Neural cell (in vitro differentiated cells): ENCODE measurements at regions not wholly inside any gene's neighbourhood (a gene's known extent, or its start where the extent isn't known, plus 50 kb on each side); places are given as distances from the start of the nearest gene placed in this dataset.

ENCODE experiments used
- H2AFZ ChIP-seq: fragments of 200-600, 300-800 bp; sonication (generic), shearing (Covaris generic); 2 replicates; pipeline ENCODE4 v1.6.0; 2014; ENCODE audit warnings: low read depth, mild to moderate bottlenecking, antibody characterized with exemption, low read length, moderate library complexity
- H3F3A ChIP-seq: fragments of 200-600 bp; shearing (Covaris generic); 2 replicates; pipeline ENCODE4 v1.6.1; 2016; ENCODE audit warnings: mild to moderate bottlenecking, moderate library complexity, mixed read lengths, antibody characterized with exemption, low read length; ENCODE audit not compliant: insufficient read depth, poor library complexity, severe bottlenecking
- H3K27ac ChIP-seq: fragments of 200-600, 300-800 bp; sonication (generic), shearing (Covaris generic); 2 replicates; pipeline ENCODE4 v1.5.1; 2014; ENCODE audit warnings: mild to moderate bottlenecking, low read length, moderate library complexity
- H3K27me3 ChIP-seq: fragments of 300-800, 200-600 bp; sonication (generic), shearing (Covaris generic); 2 replicates; pipeline ENCODE4 v1.6.0; 2014; ENCODE audit warnings: mild to moderate bottlenecking, low read depth, low read length, moderate library complexity; ENCODE audit not compliant: insufficient read depth
- H3K36me3 ChIP-seq: fragments of 300-800, 200-600 bp; sonication (generic), shearing (Covaris generic); 2 replicates; pipeline ENCODE4 v1.5.1; 2014; ENCODE audit warnings: mild to moderate bottlenecking, antibody characterized with exemption, low read length, moderate library complexity; ENCODE audit not compliant: insufficient read depth
- H3K4me2 ChIP-seq: fragments of 300-800, 200-600 bp; sonication (generic), shearing (Covaris generic); 2 replicates; pipeline ENCODE4 v1.6.0; 2014; ENCODE audit warnings: mild to moderate bottlenecking, low read length
- H3K4me3 ChIP-seq: fragments of 300-800, 200-600 bp; sonication (generic), shearing (Covaris generic); 2 replicates; pipeline ENCODE4 v1.5.1; 2014; ENCODE audit warnings: mild to moderate bottlenecking, low read length, moderate library complexity
- H3K79me2 ChIP-seq: fragments of 200-600 bp; shearing (Covaris generic); replicated peaks from 2 replicates; pipeline ENCODE4 v1.6.0; 2014; ENCODE audit warnings: mild to moderate bottlenecking, low read length, moderate library complexity; ENCODE audit not compliant: insufficient read depth
- H3K9ac ChIP-seq: fragments of 300-800, 200-600 bp; sonication (generic), shearing (Covaris generic); 2 replicates; pipeline ENCODE4 v1.6.1; 2016; ENCODE audit warnings: mild to moderate bottlenecking, low read length, mixed read lengths
- H3K9me2 ChIP-seq: fragments of 200-600 bp; shearing (Covaris generic); 2 replicates; pipeline ENCODE4 v1.6.1; 2016; ENCODE audit warnings: mild to moderate bottlenecking, low read length, mixed read lengths; ENCODE audit not compliant: insufficient read depth
- H3K9me3 ChIP-seq: fragments of 200-600, 300-800 bp; sonication (generic), shearing (Covaris generic); 2 replicates; pipeline ENCODE4 v1.6.1; 2016; ENCODE audit warnings: mild to moderate bottlenecking, mixed run types, low read length, moderate library complexity, mixed read lengths
- H4K20me1 ChIP-seq: fragments of 200-600 bp; shearing (Covaris generic); 2 replicates; pipeline ENCODE4 v1.6.1; 2016; ENCODE audit warnings: mild to moderate bottlenecking, mixed run types; ENCODE audit not compliant: insufficient read depth
- EP300 ChIP-seq: fragments of 450-650 bp; conservative IDR thresholded peaks from 2 replicates; pipeline ENCODE4 v1.6.1; 2014; ENCODE audit warnings: antibody characterized with exemption, mild to moderate bottlenecking, moderate library complexity; ENCODE audit not compliant: poor library complexity, severe bottlenecking
- EZH2 ChIP-seq: fragments of 200-600, 300-800 bp; shearing (Covaris generic), sonication (generic); IDR thresholded peaks from 2 replicates; pipeline ENCODE4 v1.6.1; 2014; ENCODE audit warnings: antibody characterized with exemption, low read length, borderline replicate concordance, mild to moderate bottlenecking; ENCODE audit not compliant: insufficient read depth, poor library complexity, severe bottlenecking
- MXI1 ChIP-seq: fragments of 450-650 bp; conservative IDR thresholded peaks from 2 replicates; pipeline ENCODE4 v1.6.1; 2014; ENCODE audit warnings: antibody characterized with exemption, mild to moderate bottlenecking; ENCODE audit not compliant: poor library complexity, severe bottlenecking
- POLR2AphosphoS5 ChIP-seq: IDR thresholded peaks from 2 replicates; pipeline ENCODE4 v1.6.1; 2012
- RAD21 ChIP-seq: fragments of 450-650 bp; conservative IDR thresholded peaks from 2 replicates; pipeline ENCODE4 v1.6.1; 2014; ENCODE audit warnings: antibody characterized with exemption, mild to moderate bottlenecking, moderate library complexity
- SMC3 ChIP-seq: fragments of 450-650 bp; conservative IDR thresholded peaks from 2 replicates; pipeline ENCODE4 v1.6.1; 2014; ENCODE audit warnings: antibody characterized with exemption, mild to moderate bottlenecking, moderate library complexity; ENCODE audit not compliant: poor library complexity
- TAF1 ChIP-seq: IDR thresholded peaks from 2 replicates; pipeline ENCODE4 v1.6.1; 2012; ENCODE audit warnings: low read depth
- TF ChIP-seq, protein P1 (sequence below): fragments of 450-650 bp; IDR thresholded peaks from 2 replicates; pipeline ENCODE4 v1.5.1; 2014; ENCODE audit warnings: antibody characterized with exemption, mild to moderate bottlenecking, moderate library complexity; ENCODE audit not compliant: poor library complexity, severe bottlenecking
- TF ChIP-seq, protein P2 (sequence below): IDR thresholded peaks from 2 replicates; pipeline ENCODE4 v1.6.1; 2012; ENCODE audit warnings: borderline replicate concordance

DNA sequence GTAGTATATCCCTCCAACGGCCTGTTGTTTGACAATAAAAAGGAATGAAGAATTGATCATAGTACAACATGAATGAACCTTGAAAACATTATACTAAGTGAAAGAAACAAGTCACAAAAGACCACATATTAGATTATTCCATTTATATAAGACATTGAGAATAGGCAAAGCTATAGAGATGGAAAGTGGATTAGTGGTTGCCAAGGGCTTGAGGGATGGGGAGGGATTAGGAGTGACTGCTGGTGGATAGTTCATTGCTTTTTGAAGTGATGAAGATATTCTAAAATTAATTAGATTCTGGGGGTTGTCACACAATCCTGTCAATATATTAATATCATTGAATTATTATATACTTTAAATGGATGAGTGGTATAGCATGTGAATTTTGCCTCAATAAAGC lies 142.5 kb upstream of the DPT start:
- no peaks in the 10 kb centered on the region for H3K27me3 ChIP-seq
- no peak overlapping the region for H3K27ac ChIP-seq
- H3K9me2 ChIP-seq = no peaks in the 10 kb centered on the region
- no peak overlapping the region for H3K4me3 ChIP-seq
- TF ChIP-seq EZH2 (no peak), RAD21 (no peak), SMC3 (no peak), TAF1 (no peak), POLR2AphosphoS5 (no peak), MXI1 (no peak), EP300 (no peak)
- TF ChIP-seq, protein P1, sequence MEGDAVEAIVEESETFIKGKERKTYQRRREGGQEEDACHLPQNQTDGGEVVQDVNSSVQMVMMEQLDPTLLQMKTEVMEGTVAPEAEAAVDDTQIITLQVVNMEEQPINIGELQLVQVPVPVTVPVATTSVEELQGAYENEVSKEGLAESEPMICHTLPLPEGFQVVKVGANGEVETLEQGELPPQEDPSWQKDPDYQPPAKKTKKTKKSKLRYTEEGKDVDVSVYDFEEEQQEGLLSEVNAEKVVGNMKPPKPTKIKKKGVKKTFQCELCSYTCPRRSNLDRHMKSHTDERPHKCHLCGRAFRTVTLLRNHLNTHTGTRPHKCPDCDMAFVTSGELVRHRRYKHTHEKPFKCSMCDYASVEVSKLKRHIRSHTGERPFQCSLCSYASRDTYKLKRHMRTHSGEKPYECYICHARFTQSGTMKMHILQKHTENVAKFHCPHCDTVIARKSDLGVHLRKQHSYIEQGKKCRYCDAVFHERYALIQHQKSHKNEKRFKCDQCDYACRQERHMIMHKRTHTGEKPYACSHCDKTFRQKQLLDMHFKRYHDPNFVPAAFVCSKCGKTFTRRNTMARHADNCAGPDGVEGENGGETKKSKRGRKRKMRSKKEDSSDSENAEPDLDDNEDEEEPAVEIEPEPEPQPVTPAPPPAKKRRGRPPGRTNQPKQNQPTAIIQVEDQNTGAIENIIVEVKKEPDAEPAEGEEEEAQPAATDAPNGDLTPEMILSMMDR = no peak
- TF ChIP-seq, protein P2, sequence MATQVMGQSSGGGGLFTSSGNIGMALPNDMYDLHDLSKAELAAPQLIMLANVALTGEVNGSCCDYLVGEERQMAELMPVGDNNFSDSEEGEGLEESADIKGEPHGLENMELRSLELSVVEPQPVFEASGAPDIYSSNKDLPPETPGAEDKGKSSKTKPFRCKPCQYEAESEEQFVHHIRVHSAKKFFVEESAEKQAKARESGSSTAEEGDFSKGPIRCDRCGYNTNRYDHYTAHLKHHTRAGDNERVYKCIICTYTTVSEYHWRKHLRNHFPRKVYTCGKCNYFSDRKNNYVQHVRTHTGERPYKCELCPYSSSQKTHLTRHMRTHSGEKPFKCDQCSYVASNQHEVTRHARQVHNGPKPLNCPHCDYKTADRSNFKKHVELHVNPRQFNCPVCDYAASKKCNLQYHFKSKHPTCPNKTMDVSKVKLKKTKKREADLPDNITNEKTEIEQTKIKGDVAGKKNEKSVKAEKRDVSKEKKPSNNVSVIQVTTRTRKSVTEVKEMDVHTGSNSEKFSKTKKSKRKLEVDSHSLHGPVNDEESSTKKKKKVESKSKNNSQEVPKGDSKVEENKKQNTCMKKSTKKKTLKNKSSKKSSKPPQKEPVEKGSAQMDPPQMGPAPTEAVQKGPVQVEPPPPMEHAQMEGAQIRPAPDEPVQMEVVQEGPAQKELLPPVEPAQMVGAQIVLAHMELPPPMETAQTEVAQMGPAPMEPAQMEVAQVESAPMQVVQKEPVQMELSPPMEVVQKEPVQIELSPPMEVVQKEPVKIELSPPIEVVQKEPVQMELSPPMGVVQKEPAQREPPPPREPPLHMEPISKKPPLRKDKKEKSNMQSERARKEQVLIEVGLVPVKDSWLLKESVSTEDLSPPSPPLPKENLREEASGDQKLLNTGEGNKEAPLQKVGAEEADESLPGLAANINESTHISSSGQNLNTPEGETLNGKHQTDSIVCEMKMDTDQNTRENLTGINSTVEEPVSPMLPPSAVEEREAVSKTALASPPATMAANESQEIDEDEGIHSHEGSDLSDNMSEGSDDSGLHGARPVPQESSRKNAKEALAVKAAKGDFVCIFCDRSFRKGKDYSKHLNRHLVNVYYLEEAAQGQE = no peak
- H3K9ac ChIP-seq = no peak overlapping the region
- H2AFZ ChIP-seq = no peak overlapping the region
- no peaks in the 10 kb centered on the region for H3F3A ChIP-seq
- H3K4me2 ChIP-seq = no peak overlapping the region
- no peaks in the 10 kb centered on the region for H4K20me1 ChIP-seq
- no peaks in the 10 kb centered on the region for H3K9me3 ChIP-seq
- no peaks in the 10 kb centered on the region for H3K79me2 ChIP-seq
- no peaks in the 10 kb centered on the region for H3K36me3 ChIP-seq

DNA sequence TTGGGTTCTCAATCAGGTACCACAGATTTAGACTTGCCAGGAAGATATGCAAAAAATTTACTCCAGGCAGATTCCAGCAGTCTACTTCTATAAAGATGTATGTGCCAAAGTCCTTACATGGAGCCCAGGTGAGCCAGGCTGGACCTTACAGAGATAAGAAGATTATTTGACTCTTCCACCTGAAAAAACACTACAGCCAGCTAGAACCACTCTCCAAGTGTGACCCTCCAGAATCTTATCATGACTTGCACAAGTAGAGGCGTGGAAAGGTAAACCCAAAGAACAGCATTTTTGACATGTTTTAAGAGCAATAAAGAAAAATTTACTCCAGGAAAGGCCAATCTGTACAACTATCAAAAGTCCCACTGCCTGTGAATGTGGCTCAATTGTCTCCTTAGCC lies 146.8 kb upstream of the DPT start:
- Histone ChIP-seq H3F3A (no peaks in the 10 kb centered on the region), H3K4me3 (no peak overlapping the region), H3K9me3 (no peaks in the 10 kb centered on the region), H3K4me2 (no peak overlapping the region), H2AFZ (no peak overlapping the region), H3K9ac (no peak overlapping the region), H4K20me1 (no peaks in the 10 kb centered on the region), H3K9me2 (no peaks in the 10 kb centered on the region), H3K79me2 (no peaks in the 10 kb centered on the region), H3K27me3 (no peaks in the 10 kb centered on the region), H3K27ac (no peak overlapping the region), H3K36me3 (no peaks in the 10 kb centered on the region)
- TF ChIP-seq EZH2 = no peak

DNA sequence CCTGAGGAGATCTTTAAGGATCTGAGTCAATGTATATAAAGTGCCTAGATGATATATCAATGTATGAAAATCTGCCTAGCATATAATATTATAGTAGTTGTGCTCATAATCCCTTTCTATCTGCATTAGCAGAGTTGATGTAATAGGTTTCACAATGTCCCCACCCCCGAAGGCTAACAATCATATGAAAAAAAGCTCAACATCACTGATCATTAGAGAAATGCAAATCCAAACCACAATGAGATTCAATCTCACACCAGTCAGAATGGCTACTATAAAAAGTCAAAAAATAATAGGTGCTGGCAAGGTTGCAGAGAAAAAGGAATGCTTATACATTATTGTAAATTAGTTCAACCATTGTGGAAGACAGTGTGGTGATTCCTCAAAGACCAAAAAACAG lies 147.8 kb upstream of the DPT start:
- no peak overlapping the region for H3K27ac ChIP-seq
- no peaks in the 10 kb centered on the region for H4K20me1 ChIP-seq
- no peak overlapping the region for H3K9ac ChIP-seq
- no peak overlapping the region for H3K4me2 ChIP-seq
- H3K9me2 ChIP-seq = no peaks in the 10 kb centered on the region
- no peaks in the 10 kb centered on the region for H3F3A ChIP-seq
- H3K9me3 ChIP-seq = no peaks in the 10 kb centered on the region
- no peak overlapping the region for H2AFZ ChIP-seq
- H3K4me3 ChIP-seq = no peak overlapping the region
- H3K27me3 ChIP-seq = no peaks in the 10 kb centered on the region
- TF ChIP-seq EP300 = no peak
- no peak for TF ChIP-seq MXI1
- no peak for TF ChIP-seq TAF1
- TF ChIP-seq RAD21 = no peak
- TF ChIP-seq EZH2 = no peak
- TF ChIP-seq, protein P1 = no peak
- TF ChIP-seq, protein P2 = no peak
- no peak for TF ChIP-seq SMC3
- no peaks in the 10 kb centered on the region for H3K79me2 ChIP-seq
- no peaks in the 10 kb centered on the region for H3K36me3 ChIP-seq
